Body of pancreas (tissue), 4 donors: ENCODE measurements at regions not wholly inside any gene's neighbourhood (a gene's known extent, or its start where the extent isn't known, plus 50 kb on each side); places are given as distances from the start of the nearest gene placed in this dataset.
"Not testable (repeated sequence)": the region's sequence is repeated elsewhere in the genome, so short reads cannot be mapped to it uniquely, and the experiment has no call there.

Experiments
- ATAC-seq: fragments of 150-250 bp; one replicate; pipeline ENCODE4 v1.9.1; 2016
- DNase-seq, 4 donors: peaks; one replicate each; pipeline ENCODE4 v3.0.0-alpha.2; 2019
- H3K27ac ChIP-seq, 4 donors: fragments of 200-600 bp; sonication (generic); 1 replicate in 3 of 4; 2 replicates in 1 of 4; pipeline versions ENCODE4 v1.5.1 to v1.6.1; 2016 to 2019; ENCODE audit warnings: mild to moderate bottlenecking in 1 of 4, mixed read lengths in 1 of 4, moderate library complexity in 1 of 4
- H3K27me3 ChIP-seq, 2 donors: fragments of 200-600 bp; sonication (generic); one replicate each; pipeline ENCODE4 v1.6.0; 2016; ENCODE audit warnings: mild to moderate bottlenecking in 1 of 2
- H3K36me3 ChIP-seq, 2 donors: fragments of 200-600 bp; sonication (generic); replicated peaks in 1 of 2; 2 replicates each; pipeline ENCODE4 v1.5.1; 2016; ENCODE audit warnings: low read depth in 2 of 2; ENCODE audit not compliant: insufficient read depth in 1 of 2
- H3K4me1 ChIP-seq: fragments of 200-600 bp; sonication (generic); one replicate; pipeline ENCODE4 v1.6.0; 2016
- H3K4me3 ChIP-seq, 2 donors: fragments of 200-600 bp; sonication (generic); 1 replicate in 1 of 2; 2 replicates in 1 of 2; pipeline ENCODE4 v1.5.1; 2016 to 2019
- H3K9me3 ChIP-seq, 3 donors: fragments of 200-600 bp; sonication (generic); 1 replicate in 2 of 3; 2 replicates in 1 of 3; pipeline ENCODE4 v1.5.1; 2016
- POLR2A ChIP-seq, 3 donors: fragments of 450-650 bp; IDR thresholded peaks; one replicate each; pipeline ENCODE4 v1.6.1; 2016; ENCODE audit warnings: antibody characterized with exemption in 3 of 3, mild to moderate bottlenecking in 2 of 3
- WGBS, 2 donors: methylation state at CpG; one replicate each; pipeline ENCODE4 v1.1.5; 2017; 5-methylcytosine and 5-hydroxymethylcytosine counted together
- intact Hi-C: fragments of 100-400 bp; cut with DNase I; formaldehyde crosslinking; loops from one replicate; pipeline ENCODE4 v1.15.1; 2023
- TF ChIP-seq, protein P1 (sequence below), 7 experiments: fragments of 450-650 bp in 4 of 7; fragments of 200-600 bp in 3 of 7; sonication (generic) in 3 of 7; IDR thresholded peaks; one replicate each; pipeline ENCODE4 v1.5.1; 2016 to 2019; ENCODE audit warnings: antibody characterized with exemption in 7 of 7

DNA sequence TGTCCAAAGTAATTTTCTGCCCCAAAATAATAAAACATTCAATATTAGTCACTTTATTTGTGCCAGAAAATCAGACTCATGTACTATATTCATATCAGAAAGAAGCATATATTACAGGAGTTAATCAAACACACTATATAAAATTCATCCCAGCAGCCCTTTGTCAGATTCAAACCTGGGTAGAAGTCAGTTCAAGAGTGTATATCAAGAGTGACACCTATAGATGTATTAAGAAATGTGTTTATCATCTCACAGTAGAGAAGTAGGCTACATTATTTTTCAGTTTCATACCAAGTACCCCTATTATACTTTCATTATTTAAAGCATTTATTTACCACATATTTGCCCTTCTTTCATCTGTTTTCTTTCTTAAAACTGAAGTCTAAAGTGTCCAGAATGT lies 193.2 kb upstream of the DDX18 start:
- ATAC-seq, result no peak
- Histone ChIP-seq H3K9me3 (no peaks in the 10 kb centered on the region), H3K36me3 (no peaks in the 10 kb centered on the region), H3K4me1 (no peaks in the 10 kb centered on the region), H3K4me3 (no peak overlapping the region), H3K27me3 (no peaks in the 10 kb centered on the region), H3K27ac (no peak overlapping the region)
- no peak for TF ChIP-seq POLR2A (IDR thresholded peaks at IDR 0.05)
- TF ChIP-seq, protein P1, sequence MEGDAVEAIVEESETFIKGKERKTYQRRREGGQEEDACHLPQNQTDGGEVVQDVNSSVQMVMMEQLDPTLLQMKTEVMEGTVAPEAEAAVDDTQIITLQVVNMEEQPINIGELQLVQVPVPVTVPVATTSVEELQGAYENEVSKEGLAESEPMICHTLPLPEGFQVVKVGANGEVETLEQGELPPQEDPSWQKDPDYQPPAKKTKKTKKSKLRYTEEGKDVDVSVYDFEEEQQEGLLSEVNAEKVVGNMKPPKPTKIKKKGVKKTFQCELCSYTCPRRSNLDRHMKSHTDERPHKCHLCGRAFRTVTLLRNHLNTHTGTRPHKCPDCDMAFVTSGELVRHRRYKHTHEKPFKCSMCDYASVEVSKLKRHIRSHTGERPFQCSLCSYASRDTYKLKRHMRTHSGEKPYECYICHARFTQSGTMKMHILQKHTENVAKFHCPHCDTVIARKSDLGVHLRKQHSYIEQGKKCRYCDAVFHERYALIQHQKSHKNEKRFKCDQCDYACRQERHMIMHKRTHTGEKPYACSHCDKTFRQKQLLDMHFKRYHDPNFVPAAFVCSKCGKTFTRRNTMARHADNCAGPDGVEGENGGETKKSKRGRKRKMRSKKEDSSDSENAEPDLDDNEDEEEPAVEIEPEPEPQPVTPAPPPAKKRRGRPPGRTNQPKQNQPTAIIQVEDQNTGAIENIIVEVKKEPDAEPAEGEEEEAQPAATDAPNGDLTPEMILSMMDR (IDR thresholded peaks at IDR 0.05), result no peak
- intact Hi-C loops, result no loop called here
- DNase-seq, result no peak

DNA sequence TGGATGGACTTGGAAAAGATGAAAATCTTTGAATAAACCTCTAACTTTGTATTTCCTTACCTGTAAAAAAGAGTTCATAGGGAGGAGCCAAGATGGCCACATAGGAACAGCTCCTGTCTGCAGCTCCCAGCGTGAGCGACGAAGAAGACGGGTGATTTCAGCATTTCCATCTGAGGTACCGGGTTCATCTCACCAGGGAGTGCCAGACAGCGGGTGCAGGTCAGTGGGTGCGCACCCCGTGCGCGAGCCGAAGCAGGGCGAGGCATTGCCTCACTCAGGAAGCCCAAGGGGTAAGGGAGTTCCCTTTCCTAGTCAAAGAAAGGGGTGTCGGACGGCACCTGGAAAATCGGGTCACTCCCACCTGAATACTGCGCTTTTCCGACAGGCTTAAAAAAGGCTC lies 191.3 kb upstream of the DDX18 start:
- H3K4me3 ChIP-seq, H3K36me3 ChIP-seq, H3K27me3 ChIP-seq, H3K27ac ChIP-seq, H3K9me3 ChIP-seq, DNase-seq, H3K4me1 ChIP-seq, intact Hi-C loops, ATAC-seq: not testable (repeated sequence)
- 89 to 94% methylated on average over 17 of the region's 17 CpGs for WGBS, 2 donors

DNA sequence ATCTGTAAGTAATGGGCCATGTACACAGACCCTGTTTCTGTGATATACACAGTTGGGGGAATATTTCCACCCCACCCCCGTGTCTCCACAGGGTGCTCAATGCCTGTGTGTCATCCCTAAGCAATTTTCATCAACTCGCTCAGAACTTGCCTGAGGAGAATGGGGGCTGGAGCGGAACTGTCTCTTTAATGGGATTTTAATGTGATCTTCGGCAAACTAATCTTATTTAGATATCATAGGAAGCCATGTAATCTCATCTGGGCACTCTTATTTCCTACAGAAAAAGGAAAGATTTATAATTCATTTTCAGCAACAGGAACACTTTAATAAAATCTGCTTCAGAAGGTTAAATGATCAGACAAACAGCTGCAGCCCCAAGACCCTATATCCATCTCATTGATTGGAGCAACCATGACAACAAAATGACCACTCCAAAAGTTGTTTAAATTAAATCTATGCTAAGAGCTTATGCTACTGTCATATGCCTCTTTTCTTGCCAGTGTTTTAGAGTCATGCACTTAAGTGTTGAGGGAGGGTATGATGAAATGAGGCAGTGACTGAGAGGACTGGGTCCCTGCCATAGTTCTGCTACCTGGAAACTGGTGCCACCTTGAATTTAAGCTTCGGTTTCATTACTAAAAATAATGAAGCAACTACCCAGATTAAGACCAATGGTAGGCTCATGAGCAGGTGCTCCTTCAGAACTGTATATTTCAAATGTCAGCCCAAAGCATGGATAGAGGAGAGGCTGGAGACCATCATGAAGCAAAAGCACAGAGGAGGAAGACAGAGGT lies 183.1 kb upstream of the DDX18 start:
- no peak for TF ChIP-seq POLR2A (IDR thresholded peaks at IDR 0.05)
- TF ChIP-seq, protein P1 (IDR thresholded peaks at IDR 0.05), result no peak
- no peaks in the 10 kb centered on the region for H3K9me3 ChIP-seq
- H3K27me3 ChIP-seq, result no peaks in the 10 kb centered on the region
- no peaks in the 10 kb centered on the region for H3K4me1 ChIP-seq
- no peak for ATAC-seq
- no peak for DNase-seq
- no peaks in the 10 kb centered on the region for H3K36me3 ChIP-seq
- 49 to 53% methylated on average over 5 of the region's 5 CpGs for WGBS, 2 donors
- H3K27ac ChIP-seq, result no peak overlapping the region
- intact Hi-C loops, result no loop called here
- no peak overlapping the region for H3K4me3 ChIP-seq

DNA sequence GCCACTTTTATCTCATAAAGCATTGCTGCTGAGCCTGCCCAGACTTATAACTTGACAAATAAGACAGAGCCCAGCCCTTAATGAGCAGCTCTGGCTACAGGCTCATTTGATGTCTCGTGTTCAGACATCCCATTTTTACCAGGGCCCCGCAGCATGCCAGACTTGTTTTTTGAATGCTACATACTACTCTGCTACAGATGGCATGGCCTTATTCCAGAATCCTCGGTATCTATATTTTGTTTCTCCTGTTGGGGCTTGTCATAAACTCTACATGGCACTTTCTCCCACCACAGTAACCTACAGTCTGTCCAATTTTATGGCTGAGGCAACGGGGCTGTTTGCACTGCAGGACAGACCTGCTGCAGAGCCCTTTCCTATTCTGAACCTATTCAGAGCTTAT lies 179.0 kb upstream of the DDX18 start:
- DNase-seq (no peak), ATAC-seq (no peak)
- 49 to 75% methylated on average over 4 of the region's 4 CpGs for WGBS, 2 donors
- Histone ChIP-seq H3K9me3 (no peaks in the 10 kb centered on the region), H3K36me3 (no peaks in the 10 kb centered on the region), H3K4me1 (no peaks in the 10 kb centered on the region), H3K27me3 (no peaks in the 10 kb centered on the region), H3K27ac (no peak overlapping the region), H3K4me3 (no peak overlapping the region)
- TF ChIP-seq POLR2A (IDR thresholded peaks at IDR 0.05), result no peak
- TF ChIP-seq, protein P1 (IDR thresholded peaks at IDR 0.05), result no peak
- intact Hi-C loops, result no loop called here

DNA sequence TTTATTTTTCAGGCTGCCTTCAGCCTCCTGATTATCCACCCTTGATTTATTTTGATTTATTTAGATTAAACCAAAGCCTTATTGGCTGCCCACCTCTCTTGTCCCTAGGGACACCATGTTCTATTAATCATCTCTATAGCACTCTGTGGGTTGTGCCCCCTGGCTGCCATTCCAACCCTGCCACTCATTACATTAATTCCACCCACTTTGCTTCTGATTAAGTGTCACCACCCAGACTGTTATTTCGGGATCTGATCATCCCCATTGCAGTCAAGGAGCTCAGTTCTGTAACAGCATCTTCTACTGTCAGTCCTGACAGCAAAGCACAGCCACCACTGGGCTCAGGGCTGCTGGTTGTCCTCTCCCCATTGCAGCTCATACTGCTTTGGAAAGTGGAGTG lies 175.1 kb upstream of the DDX18 start:
- intact Hi-C loops, result no loop called here
- H3K27me3 ChIP-seq, result no peaks in the 10 kb centered on the region
- ATAC-seq (no peak), DNase-seq (no peak)
- no peak overlapping the region for H3K27ac ChIP-seq
- no peaks in the 10 kb centered on the region for H3K9me3 ChIP-seq
- no peaks in the 10 kb centered on the region for H3K4me1 ChIP-seq
- TF ChIP-seq, protein P1 (IDR thresholded peaks at IDR 0.05), result no peak
- TF ChIP-seq POLR2A (IDR thresholded peaks at IDR 0.05), result no peak
- no peaks in the 10 kb centered on the region for H3K36me3 ChIP-seq
- 52 to 58% methylated on average over 1 of the region's 1 CpG for WGBS, 2 donors
- H3K4me3 ChIP-seq, result no peak overlapping the region
